K562 (cell line): ENCODE measurements at regions not wholly inside any gene's neighbourhood (a gene's known extent, or its start where the extent isn't known, plus 50 kb on each side); places are given as distances from the start of the nearest gene placed in this dataset.

Experiments used
- ATAC-seq: fragments of 200-7000 bp; cut with Tn5 transposase; 3 replicates; pipeline ENCODE4 v1.9.1; 2020; ENCODE audit warnings: moderate library complexity
- BruUV-seq: library from RNA; stranded (reverse); fragments of 400-500 nt; replicated peaks from 2 replicates; lab custom pipeline; 2021; lab: Mats Ljungman, UMichigan
- CTCF ChIA-PET: fragments of 300-600 bp; formaldehyde crosslinking; extraction: SDS; loops from one replicate; lab custom pipeline; 2021; ENCODE audit warnings: low intra/inter-chr PET ratio; lab: Yijun Ruan, JAX
- POLR2A ChIA-PET: fragments of 300-600, 350-650 bp; sonication (Branson Sonifier 250); formaldehyde crosslinking; extraction: SDS; loops from one replicate; lab custom pipeline; 2021; ENCODE audit warnings: antibody characterized with exemption, inconsistent platforms; lab: Yijun Ruan, JAX
- DNase-seq, 4 experiments: peaks; one replicate each; pipeline versions ENCODE4 v3.0.0 to v3.0.0-alpha.2; 2011 to 2018; ENCODE audit warnings: low spot score in 3 of 4, mixed read lengths in 3 of 4; ENCODE audit errors: extremely low read depth in 1 of 4
- FAIRE-seq: peaks from 2 replicates; lab custom pipeline; 2011; peaks lifted over from hg19 to GRCh38; lab: Jason Lieb, UNC
- H2AFZ ChIP-seq: 2 replicates; pipeline ENCODE4 v1.6.0; 2011; ENCODE audit warnings: low read depth, low read length, control low read depth, inconsistent platforms
- H3K27ac ChIP-seq: fragments of 200-600 bp; 3 replicates; pipeline ENCODE4 v1.8.0; 2011; ENCODE audit warnings: low read depth, mild to moderate bottlenecking, control low read depth, inconsistent platforms, low read length, moderate library complexity, mixed read lengths; ENCODE audit errors: extremely low read depth
- H3K27me3 ChIP-seq, 2 experiments: fragments of 300-600 bp in 1 of 2; 2 replicates in 1 of 2; 3 replicates in 1 of 2; pipeline versions ENCODE4 v1.6.0 to v1.8.0; 2011; ENCODE audit warnings: inconsistent platforms in 2 of 2, low read length in 2 of 2, mild to moderate bottlenecking in 1 of 2, mixed read lengths in 1 of 2, moderate library complexity in 1 of 2; ENCODE audit not compliant: control insufficient read depth in 2 of 2, insufficient read depth in 2 of 2
- H3K36me3 ChIP-seq: fragments of 300-600 bp; 3 replicates; pipeline ENCODE4 v1.8.0; 2011; ENCODE audit warnings: mild to moderate bottlenecking, low read length, inconsistent platforms; ENCODE audit not compliant: control insufficient read depth, insufficient read depth
- H3K4me1 ChIP-seq, 2 experiments: fragments of 200-600 bp in 1 of 2; replicated peaks in 1 of 2; 2 replicates in 1 of 2; 3 replicates in 1 of 2; pipeline versions ENCODE4 v1.5.1 to v1.8.0; 2011; ENCODE audit warnings: inconsistent platforms in 2 of 2, low read length in 2 of 2, mild to moderate bottlenecking in 1 of 2, mixed read lengths in 1 of 2, moderate library complexity in 1 of 2; ENCODE audit not compliant: control insufficient read depth in 2 of 2, insufficient read depth in 2 of 2
- H3K4me2 ChIP-seq: 2 replicates; pipeline ENCODE4 v1.6.1; 2011; ENCODE audit warnings: low read length, control low read depth, inconsistent platforms, mixed read lengths; ENCODE audit not compliant: insufficient read depth
- H3K4me3 ChIP-seq: fragments of 200-600 bp; sonication (generic), shearing (Covaris generic); 2 replicates; pipeline ENCODE4 v1.5.1; 2016; ENCODE audit warnings: control low read depth, inconsistent platforms
- H3K79me2 ChIP-seq: fragments of 200-600 bp; 3 replicates; pipeline ENCODE4 v1.8.0; 2011; ENCODE audit warnings: low read length, inconsistent platforms; ENCODE audit not compliant: control insufficient read depth, insufficient read depth
- H3K9ac ChIP-seq, 2 experiments: 2 replicates each; pipeline versions ENCODE4 v1.6.0 to v1.6.1; 2011; ENCODE audit warnings: low read depth in 2 of 2, low read length in 2 of 2, control low read depth in 1 of 2, inconsistent platforms in 1 of 2, mild to moderate bottlenecking in 1 of 2, mixed read lengths in 1 of 2; ENCODE audit not compliant: insufficient read depth in 1 of 2
- H3K9me1 ChIP-seq: one replicate; pipeline ENCODE4 v1.6.0; 2011; ENCODE audit warnings: inconsistent platforms, mild to moderate bottlenecking, low read length, moderate library complexity; ENCODE audit not compliant: control insufficient read depth, insufficient read depth
- H3K9me3 ChIP-seq: replicated peaks from 2 replicates; pipeline ENCODE4 v1.5.1; 2011; ENCODE audit warnings: low read depth, low read length, inconsistent platforms; ENCODE audit not compliant: control insufficient read depth, insufficient read depth
- H4K20me1 ChIP-seq: replicated peaks from 2 replicates; pipeline ENCODE4 v1.6.1; 2011; ENCODE audit warnings: low read length, inconsistent platforms, mixed read lengths; ENCODE audit not compliant: control insufficient read depth, insufficient read depth
- CREBBP ChIP-seq: IDR thresholded peaks from one replicate; pipeline ENCODE4 v1.6.1; 2012; ENCODE audit warnings: low read depth, mild to moderate bottlenecking, control low read depth, inconsistent platforms, low read length
- CSDE1 ChIP-seq, 2 experiments: fragments of 450-650 bp; IDR thresholded peaks; 2 replicates each; pipeline ENCODE4 v1.6.1; 2016; ENCODE audit warnings: mild to moderate bottlenecking in 1 of 2
- FIP1L1 ChIP-seq: fragments of 200-400 bp; formaldehyde crosslinking; IDR thresholded peaks from 2 replicates; pipeline ENCODE4 v1.6.1; 2018; ENCODE audit warnings: mild to moderate bottlenecking, low read depth, low read length; ENCODE audit not compliant: poor library complexity, severe bottlenecking
- FOXM1 ChIP-seq, 2 experiments: fragments of 450-650 bp in 1 of 2; sonication (generic) in 1 of 2; formaldehyde crosslinking in 1 of 2; IDR thresholded peaks; 2 replicates each; pipeline versions ENCODE4 v1.6.1 to v1.9.0; 2017 to 2022; ENCODE audit warnings: low read depth in 2 of 2, mild to moderate bottlenecking in 2 of 2, missing genetic modification reagents in 1 of 2, moderate library complexity in 1 of 2
- GTF2A2 ChIP-seq: IDR thresholded peaks from 2 replicates; pipeline ENCODE4 v1.6.1; 2016; ENCODE audit warnings: mild to moderate bottlenecking, missing genetic modification characterization, missing compliant biosample characterization
- HDGF ChIP-seq: fragments of 450-650 bp; IDR thresholded peaks from 2 replicates; pipeline ENCODE4 v1.6.1; 2016
- NR2F6 ChIP-seq: fragments of 450-650 bp; formaldehyde crosslinking; IDR thresholded peaks from 2 replicates; pipeline ENCODE4 v1.4.0; 2020; ENCODE audit warnings: mild to moderate bottlenecking
- PCBP2 ChIP-seq: fragments of 200-400 bp; formaldehyde crosslinking; IDR thresholded peaks from 2 replicates; pipeline ENCODE4 v1.6.1; 2018; ENCODE audit warnings: low read length, low read depth, mild to moderate bottlenecking, moderate library complexity; ENCODE audit not compliant: poor library complexity, severe bottlenecking
- SAP30 ChIP-seq: fragments of 200-600 bp; sonication (generic); IDR thresholded peaks from 2 replicates; pipeline ENCODE4 v1.6.1; 2012; ENCODE audit warnings: borderline replicate concordance, low read depth, mild to moderate bottlenecking, moderate library complexity, low read length, control low read depth, inconsistent platforms; ENCODE audit not compliant: insufficient read depth, poor library complexity, severe bottlenecking
- SIN3A ChIP-seq, 2 experiments: fragments of 150-350 bp in 1 of 2; IDR thresholded peaks; 2 replicates each; pipeline ENCODE4 v1.6.1; 2011 to 2016; ENCODE audit warnings: borderline replicate concordance in 2 of 2, low read depth in 2 of 2, low read length in 2 of 2, mild to moderate bottlenecking in 2 of 2, moderate library complexity in 2 of 2; ENCODE audit not compliant: control insufficient read depth in 1 of 2
- SNAPC5 ChIP-seq: fragments of 250-450 bp; sonication (Bioruptor Pico); IDR thresholded peaks from 2 replicates; pipeline ENCODE4 v1.8.0; 2021; ENCODE audit warnings: moderate library complexity, mild to moderate bottlenecking, inconsistent platforms
- SRSF7 ChIP-seq: fragments of 200-400 bp; formaldehyde crosslinking; optimal IDR thresholded peaks from 2 replicates; pipeline ENCODE3; 2017; ENCODE audit warnings: mild to moderate bottlenecking, low read depth, low read length
- TFAM ChIP-seq: fragments of 250-450 bp; sonication (Bioruptor Pico); conservative IDR thresholded peaks from 2 replicates; pipeline ENCODE4 v1.5.0; 2021; ENCODE audit warnings: mild to moderate bottlenecking, moderate library complexity
- ZNF146 ChIP-seq: IDR thresholded peaks from one replicate; pipeline ENCODE4 v1.6.1; 2018; ENCODE audit warnings: missing compliant biosample characterization; ENCODE audit not compliant: unreplicated experiment
- ZNF174 ChIP-seq: fragments of 250-450 bp; sonication (Bioruptor Pico); IDR thresholded peaks from 2 replicates; pipeline ENCODE4 v1.4.0; 2020; ENCODE audit warnings: mild to moderate bottlenecking
- ZNF511 ChIP-seq: sonication (generic); formaldehyde crosslinking; IDR thresholded peaks from 2 replicates; pipeline ENCODE4 v1.8.0; 2022; ENCODE audit warnings: mild to moderate bottlenecking, missing genetic modification reagents
- ZNF696 ChIP-seq: fragments of 250-450 bp; sonication (Bioruptor Pico); conservative IDR thresholded peaks from 2 replicates; pipeline ENCODE4 v1.4.0; 2020; ENCODE audit warnings: mild to moderate bottlenecking, moderate library complexity
- WGBS: fragments of 100-300 bp; shearing (Covaris generic); methylation state at CpG from one replicate; pipeline ENCODE4 v1.1.6; 2016; ENCODE audit warnings: low coverage, mixed read lengths; ENCODE audit not compliant: insufficient coverage; ENCODE audit errors: missing lambda C conversion rate; 5-methylcytosine and 5-hydroxymethylcytosine counted together
- in situ Hi-C: fragments of 300-500 bp; cut with MboI; formaldehyde crosslinking; loops from 4 replicates; pipeline ENCODE4 v1.15.0; 2018; ENCODE audit warnings: inconsistent platforms, mixed read lengths
- intact Hi-C: fragments of 100-400 bp; cut with micrococcal nuclease; formaldehyde crosslinking; loops from 2 replicates; pipeline ENCODE4 v1.14.2; 2022

- DNase-seq (no peak), ATAC-seq (no peak), FAIRE-seq (no peak)
- Histone ChIP-seq H3K9ac (no peak overlapping the region), H3K9me1 (no peaks in the 10 kb centered on the region), H4K20me1 (no peaks in the 10 kb centered on the region), H3K9me3 (no peaks in the 10 kb centered on the region), H3K27ac (no peak overlapping the region), H3K79me2 (no peaks in the 10 kb centered on the region), H2AFZ (no peak overlapping the region), H3K36me3 (no peaks in the 10 kb centered on the region), H3K4me3 (no peak overlapping the region), H3K4me1 (no peaks in the 10 kb centered on the region), H3K4me2 (no peak overlapping the region), H3K27me3 (no peaks in the 10 kb centered on the region)
- in situ Hi-C loops, result no loop called here
- no TSS peak for BruUV-seq
- CTCF ChIA-PET, result no interaction called here
- intact Hi-C loops, result no loop called here
- 4% methylated on average over 2 of the region's 2 CpGs for WGBS
- TF ChIP-seq CREBBP, result no peak
- POLR2A ChIA-PET, result no interaction called here
These were observed 323.4 kb upstream of the KIF2B start for GRCh38 chr17:53499277-53499676.

GRCh38 chr17:53496356-53496755 is 326.4 kb upstream of the KIF2B start:
- no peaks in the 10 kb centered on the region for H3K79me2 ChIP-seq
- H3K4me2 ChIP-seq, result no peak overlapping the region
- intact Hi-C loops, result no loop called here
- no peaks in the 10 kb centered on the region for H3K27me3 ChIP-seq
- FAIRE-seq, result no peak
- 20% methylated on average over 1 of the region's 1 CpG for WGBS
- H3K27ac ChIP-seq, result no peak overlapping the region
- no peaks in the 10 kb centered on the region for H4K20me1 ChIP-seq
- H3K36me3 ChIP-seq, result no peaks in the 10 kb centered on the region
- H3K4me1 ChIP-seq, result no peaks in the 10 kb centered on the region; a peak in 1 of 5 replicates
- H3K9ac ChIP-seq, result no peak overlapping the region
- ATAC-seq, result no peak
- no peak overlapping the region for H2AFZ ChIP-seq
- DNase-seq, result no peak
- no TSS peak for BruUV-seq
- no peaks in the 10 kb centered on the region for H3K9me1 ChIP-seq
- in situ Hi-C loops, result no loop called here
- CTCF ChIA-PET, result no interaction called here
- POLR2A ChIA-PET, result no interaction called here
- H3K4me3 ChIP-seq, result no peak overlapping the region
- H3K9me3 ChIP-seq, result no peaks in the 10 kb centered on the region
- TF ChIP-seq GTF2A2 (tag), result no peak
- TF ChIP-seq CSDE1 (IDR thresholded peaks at IDR 0.05), result no peak
- TF ChIP-seq SIN3A (IDR thresholded peaks at IDR 0.05; ENCODE audit: borderline replicate concordance in 2 of 2, control insufficient read depth in 1 of 2, low read depth in 2 of 2, low read length in 2 of 2), result no peak
- no peak for TF ChIP-seq NR2F6 (CRISPR knock-in tag)
- no peak for TF ChIP-seq ZNF511 (CRISPR knock-in tag)
- no peak for TF ChIP-seq ZNF696
- TF ChIP-seq FOXM1 (IDR thresholded peaks at IDR 0.05; ENCODE audit: low read depth), result no peak
- no peak for TF ChIP-seq FOXM1 (CRISPR knock-in tag; IDR thresholded peaks at IDR 0.05; ENCODE audit: low read depth)
- TF ChIP-seq SRSF7, result no peak
- no peak for TF ChIP-seq SNAPC5 (CRISPR knock-in tag)
- TF ChIP-seq HDGF, result no peak
- TF ChIP-seq PCBP2, result no peak
- TF ChIP-seq FIP1L1, result no peak
- TF ChIP-seq ZNF174 (CRISPR knock-in tag), result no peak
- no peak for TF ChIP-seq ZNF146 (CRISPR knock-in tag)
- no peak for TF ChIP-seq TFAM (CRISPR knock-in tag)
- no peak for TF ChIP-seq SAP30
